ENCODE measurements at regions not wholly inside any gene's neighbourhood (a gene's known extent, or its start where the extent isn't known, plus 50 kb on each side); places are given as distances from the start of the nearest gene placed in this dataset.

GRCh38 chr15:69557707-69558409 lies 105.2 kb downstream of the RPLP1 start:
- H3K27me3 Mint-ChIP-seq (ENCODE audit: insufficient read depth): peaks cover 84% of the 10 kb centered on the region
- Histone ChIP-seq H3K9ac (ENCODE audit: extremely low read depth, low read length, poor library complexity, severe bottlenecking) (no peak overlapping the region), H3K4me3 (ENCODE audit: low read length) (no peak overlapping the region), H3K27ac (ENCODE audit: low read depth, low read length) (no peak overlapping the region), H3K4me1 (ENCODE audit: control insufficient read depth, insufficient read depth, low read length) (peaks cover 19% of the 10 kb centered on the region), H3K9me3 (ENCODE audit: control insufficient read depth, low read length) (no peaks in the 10 kb centered on the region), H3K27me3 (ENCODE audit: control insufficient read depth, insufficient read depth, low read length, poor library complexity, severe bottlenecking) (peaks cover 81% of the 10 kb centered on the region), H3K36me3 (ENCODE audit: control insufficient read depth, insufficient read depth, low read length) (no peaks in the 10 kb centered on the region)
- H3K36me3 Mint-ChIP-seq (ENCODE audit: low read depth): no peaks in the 10 kb centered on the region
- peak overlapping the region; percentile 49 for H3K27ac Mint-ChIP-seq
- H3K4me3 Mint-ChIP-seq: no peak overlapping the region
- peaks cover 2% of the 10 kb centered on the region for H3K9me3 Mint-ChIP-seq
- H3K4me1 Mint-ChIP-seq: peaks cover 51% of the 10 kb centered on the region
- WGBS, 2 experiments (ENCODE audit: insufficient coverage in 1 of 2, insufficient read length in 1 of 2): 63% methylated on average over 2 of the region's 2 CpGs; no CpG with 5 or more reads in 1 of the 2 experiments
- DNase-seq: no peak
- TF ChIP-seq, protein P1, sequence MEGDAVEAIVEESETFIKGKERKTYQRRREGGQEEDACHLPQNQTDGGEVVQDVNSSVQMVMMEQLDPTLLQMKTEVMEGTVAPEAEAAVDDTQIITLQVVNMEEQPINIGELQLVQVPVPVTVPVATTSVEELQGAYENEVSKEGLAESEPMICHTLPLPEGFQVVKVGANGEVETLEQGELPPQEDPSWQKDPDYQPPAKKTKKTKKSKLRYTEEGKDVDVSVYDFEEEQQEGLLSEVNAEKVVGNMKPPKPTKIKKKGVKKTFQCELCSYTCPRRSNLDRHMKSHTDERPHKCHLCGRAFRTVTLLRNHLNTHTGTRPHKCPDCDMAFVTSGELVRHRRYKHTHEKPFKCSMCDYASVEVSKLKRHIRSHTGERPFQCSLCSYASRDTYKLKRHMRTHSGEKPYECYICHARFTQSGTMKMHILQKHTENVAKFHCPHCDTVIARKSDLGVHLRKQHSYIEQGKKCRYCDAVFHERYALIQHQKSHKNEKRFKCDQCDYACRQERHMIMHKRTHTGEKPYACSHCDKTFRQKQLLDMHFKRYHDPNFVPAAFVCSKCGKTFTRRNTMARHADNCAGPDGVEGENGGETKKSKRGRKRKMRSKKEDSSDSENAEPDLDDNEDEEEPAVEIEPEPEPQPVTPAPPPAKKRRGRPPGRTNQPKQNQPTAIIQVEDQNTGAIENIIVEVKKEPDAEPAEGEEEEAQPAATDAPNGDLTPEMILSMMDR (conservative IDR thresholded peaks at IDR 0.05): no peak

DNA sequence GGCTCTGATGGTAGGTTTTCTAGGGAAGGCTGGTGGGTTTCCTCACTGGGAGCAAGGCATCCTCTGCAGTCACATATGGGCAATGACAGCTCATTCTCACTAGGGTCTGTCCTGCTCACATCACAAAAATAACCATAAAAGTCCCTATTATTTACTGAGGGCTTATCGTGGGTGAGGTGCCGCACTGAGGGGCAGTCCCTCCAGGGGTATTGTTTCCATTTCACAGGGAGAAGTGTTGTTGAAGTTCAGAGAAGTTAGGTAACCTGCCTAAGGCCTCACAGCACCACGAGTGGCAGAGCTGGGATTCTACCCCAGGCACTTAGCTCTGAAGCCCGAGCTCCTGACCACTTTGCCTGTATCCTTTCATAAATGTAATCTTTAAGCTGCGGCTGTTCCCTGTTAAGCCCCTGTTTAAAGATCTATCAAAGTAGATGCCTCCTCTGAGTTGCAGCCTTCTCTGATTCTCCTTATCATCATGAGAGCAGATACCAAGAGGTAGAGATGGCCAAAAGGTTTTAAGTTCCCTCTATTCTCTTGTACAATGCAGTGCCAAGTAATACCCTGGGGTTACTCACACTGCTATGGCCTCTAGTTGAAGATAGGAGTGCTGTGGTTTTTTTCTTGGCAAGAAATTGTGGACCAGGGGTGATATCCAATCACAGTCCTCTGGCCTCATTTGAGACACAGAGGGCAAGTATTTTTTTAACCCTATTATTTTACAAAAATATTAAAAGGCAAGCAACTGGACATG lies 107.0 kb downstream of the RPLP1 start:
- Mint-ChIP-seq H3K4me1 (peaks cover 43% of the 10 kb centered on the region), H3K4me3 (no peak overlapping the region), H3K27me3 (ENCODE audit: insufficient read depth) (peaks cover 88% of the 10 kb centered on the region), H3K36me3 (ENCODE audit: low read depth) (no peaks in the 10 kb centered on the region), H3K27ac (no peak overlapping the region), H3K9me3 (no peaks in the 10 kb centered on the region)
- peaks cover 9% of the 10 kb centered on the region for H3K4me1 ChIP-seq (ENCODE audit: control insufficient read depth, insufficient read depth, low read length)
- H3K9ac ChIP-seq (ENCODE audit: extremely low read depth, low read length, poor library complexity, severe bottlenecking): no peak overlapping the region
- H3K27ac ChIP-seq (ENCODE audit: low read depth, low read length): no peak overlapping the region
- H3K27me3 ChIP-seq (ENCODE audit: control insufficient read depth, insufficient read depth, low read length, poor library complexity, severe bottlenecking): peaks cover 86% of the 10 kb centered on the region
- no peak for DNase-seq
- H3K36me3 ChIP-seq (ENCODE audit: control insufficient read depth, insufficient read depth, low read length): no peaks in the 10 kb centered on the region
- TF ChIP-seq, protein P1 (conservative IDR thresholded peaks at IDR 0.05): no peak
- no peak overlapping the region for H3K4me3 ChIP-seq (ENCODE audit: low read length)
- H3K9me3 ChIP-seq (ENCODE audit: control insufficient read depth, low read length): no peaks in the 10 kb centered on the region
- WGBS, 2 experiments (ENCODE audit: insufficient coverage in 1 of 2, insufficient read length in 1 of 2): 74 to 88% methylated on average over 3 to 5 of the region's 5 CpGs

- H3K9ac ChIP-seq (ENCODE audit: extremely low read depth, low read length, poor library complexity, severe bottlenecking): no peak overlapping the region
Measured at GRCh38 chr15:69561071-69561784, 108.6 kb downstream of the RPLP1 start.

More at GRCh38 chr15:69561071-69561784, 108.6 kb downstream of the RPLP1 start:
- no peak for DNase-seq
- Mint-ChIP-seq H3K4me1 (peaks cover 28% of the 10 kb centered on the region), H3K4me3 (no peak overlapping the region), H3K9me3 (no peaks in the 10 kb centered on the region), H3K27me3 (ENCODE audit: insufficient read depth) (peaks cover 93% of the 10 kb centered on the region), H3K27ac (no peak overlapping the region), H3K36me3 (ENCODE audit: low read depth) (no peaks in the 10 kb centered on the region)
- Histone ChIP-seq H3K27me3 (ENCODE audit: control insufficient read depth, insufficient read depth, low read length, poor library complexity, severe bottlenecking) (peaks cover 96% of the 10 kb centered on the region), H3K9me3 (ENCODE audit: control insufficient read depth, low read length) (no peaks in the 10 kb centered on the region), H3K36me3 (ENCODE audit: control insufficient read depth, insufficient read depth, low read length) (no peaks in the 10 kb centered on the region), H3K4me1 (ENCODE audit: control insufficient read depth, insufficient read depth, low read length) (peaks cover 3% of the 10 kb centered on the region), H3K4me3 (ENCODE audit: low read length) (no peak overlapping the region), H3K27ac (ENCODE audit: low read depth, low read length) (no peak overlapping the region)
- TF ChIP-seq, protein P1 (conservative IDR thresholded peaks at IDR 0.05): no peak
- WGBS, 2 experiments (ENCODE audit: insufficient coverage in 1 of 2, insufficient read length in 1 of 2): 88 to 91% methylated on average over 12 to 14 of the region's 14 CpGs

All from endodermal cell (in vitro differentiated cells).